ENCODE measurements at regions not wholly inside any gene's neighbourhood (a gene's known extent, or its start where the extent isn't known, plus 50 kb on each side); places are given as distances from the start of the nearest gene placed in this dataset.

- Histone ChIP-seq H3K36me3 (ENCODE audit: control insufficient read depth in 1 of 2, insufficient read depth in 2 of 2, low read length in 2 of 2) (no peaks in the 10 kb centered on the region), H3K27me3 (ENCODE audit: low read depth, low read length) (no peaks in the 10 kb centered on the region), H3K4me1 (ENCODE audit: control insufficient read depth in 1 of 2, insufficient read depth in 2 of 2, low read length in 2 of 2) (peaks cover 0 to 9% of the 10 kb centered on the region in 2 donors), H3K4me3 (ENCODE audit: low read depth in 1 of 2, low read length in 2 of 2) (no peak overlapping the region), H3K27ac (ENCODE audit: low read length) (no peak overlapping the region), H3K9me3 (ENCODE audit: control insufficient read depth in 1 of 2, low read length in 2 of 2) (no peaks in the 10 kb centered on the region)
These were observed 175.4 kb downstream of the IBTK start for GRCh38 chr6:82072121-82072521.

- H3K27me3 ChIP-seq (ENCODE audit: low read depth, low read length), result no peaks in the 10 kb centered on the region
- no peaks in the 10 kb centered on the region for H3K36me3 ChIP-seq (ENCODE audit: control insufficient read depth in 1 of 2, insufficient read depth in 2 of 2, low read length in 2 of 2)
- no peaks in the 10 kb centered on the region for H3K9me3 ChIP-seq (ENCODE audit: control insufficient read depth in 1 of 2, low read length in 2 of 2)
- no peaks in the 10 kb centered on the region for H3K4me1 ChIP-seq (ENCODE audit: control insufficient read depth in 1 of 2, insufficient read depth in 2 of 2, low read length in 2 of 2)
- no peak overlapping the region for H3K27ac ChIP-seq (ENCODE audit: low read length)
- no peak overlapping the region for H3K4me3 ChIP-seq (ENCODE audit: low read depth in 1 of 2, low read length in 2 of 2)
These were observed 178.8 kb downstream of the IBTK start for GRCh38 chr6:82068721-82069120.

- Histone ChIP-seq H3K9me3 (ENCODE audit: control insufficient read depth in 1 of 2, low read length in 2 of 2) (no peaks in the 10 kb centered on the region), H3K4me3 (ENCODE audit: low read depth in 1 of 2, low read length in 2 of 2) (no peak overlapping the region), H3K27me3 (ENCODE audit: low read depth, low read length) (no peaks in the 10 kb centered on the region), H3K4me1 (ENCODE audit: control insufficient read depth in 1 of 2, insufficient read depth in 2 of 2, low read length in 2 of 2) (no peaks in the 10 kb centered on the region), H3K36me3 (ENCODE audit: control insufficient read depth in 1 of 2, insufficient read depth in 2 of 2, low read length in 2 of 2) (no peaks in the 10 kb centered on the region), H3K27ac (ENCODE audit: low read length) (no peak overlapping the region)
These were observed 180.5 kb downstream of the IBTK start for GRCh38 chr6:82066991-82067411.

- Histone ChIP-seq H3K36me3 (ENCODE audit: control insufficient read depth in 1 of 2, insufficient read depth in 2 of 2, low read length in 2 of 2) (no peaks in the 10 kb centered on the region), H3K27me3 (ENCODE audit: low read depth, low read length) (no peaks in the 10 kb centered on the region), H3K27ac (ENCODE audit: low read length) (no peak overlapping the region), H3K4me3 (ENCODE audit: low read depth in 1 of 2, low read length in 2 of 2) (no peak overlapping the region), H3K9me3 (ENCODE audit: control insufficient read depth in 1 of 2, low read length in 2 of 2) (no peaks in the 10 kb centered on the region), H3K4me1 (ENCODE audit: control insufficient read depth in 1 of 2, insufficient read depth in 2 of 2, low read length in 2 of 2) (no peaks in the 10 kb centered on the region)
These were observed 181.3 kb downstream of the IBTK start for GRCh38 chr6:82066196-82066595.

- no peaks in the 10 kb centered on the region for H3K27me3 ChIP-seq (ENCODE audit: low read depth, low read length)
- H3K9me3 ChIP-seq (ENCODE audit: control insufficient read depth in 1 of 2, low read length in 2 of 2), result no peaks in the 10 kb centered on the region
- H3K27ac ChIP-seq (ENCODE audit: low read length), result no peak overlapping the region
These were observed 184.0 kb downstream of the IBTK start for GRCh38 chr6:82063574-82063973.

GRCh38 chr6:82062219-82062618, 185.3 kb downstream of the IBTK start:
- Histone ChIP-seq H3K27me3 (ENCODE audit: low read depth, low read length) (no peaks in the 10 kb centered on the region), H3K4me1 (ENCODE audit: control insufficient read depth in 1 of 2, insufficient read depth in 2 of 2, low read length in 2 of 2) (no peaks in the 10 kb centered on the region), H3K36me3 (ENCODE audit: control insufficient read depth in 1 of 2, insufficient read depth in 2 of 2, low read length in 2 of 2) (no peaks in the 10 kb centered on the region), H3K27ac (ENCODE audit: low read length) (no peak overlapping the region), H3K4me3 (ENCODE audit: low read depth in 1 of 2, low read length in 2 of 2) (no peak overlapping the region), H3K9me3 (ENCODE audit: control insufficient read depth in 1 of 2, low read length in 2 of 2) (no peaks in the 10 kb centered on the region)

More at GRCh38 chr6:82063574-82063973, 184.0 kb downstream of the IBTK start:
- H3K4me3 ChIP-seq (ENCODE audit: low read depth in 1 of 2, low read length in 2 of 2), result no peak overlapping the region
- H3K36me3 ChIP-seq (ENCODE audit: control insufficient read depth in 1 of 2, insufficient read depth in 2 of 2, low read length in 2 of 2), result no peaks in the 10 kb centered on the region
- no peaks in the 10 kb centered on the region for H3K4me1 ChIP-seq (ENCODE audit: control insufficient read depth in 1 of 2, insufficient read depth in 2 of 2, low read length in 2 of 2)

- no peak overlapping the region for H3K27ac ChIP-seq (ENCODE audit: low read length)
- H3K9me3 ChIP-seq (ENCODE audit: control insufficient read depth in 1 of 2, low read length in 2 of 2), result no peaks in the 10 kb centered on the region
- no peak overlapping the region for H3K4me3 ChIP-seq (ENCODE audit: low read depth in 1 of 2, low read length in 2 of 2)
- no peaks in the 10 kb centered on the region for H3K36me3 ChIP-seq (ENCODE audit: control insufficient read depth in 1 of 2, insufficient read depth in 2 of 2, low read length in 2 of 2)
- no peaks in the 10 kb centered on the region for H3K4me1 ChIP-seq (ENCODE audit: control insufficient read depth in 1 of 2, insufficient read depth in 2 of 2, low read length in 2 of 2)
- no peaks in the 10 kb centered on the region for H3K27me3 ChIP-seq (ENCODE audit: low read depth, low read length)
These were observed 189.5 kb downstream of the IBTK start for GRCh38 chr6:82057846-82058554.

- Histone ChIP-seq H3K4me3 (ENCODE audit: low read depth in 1 of 2, low read length in 2 of 2) (no peak overlapping the region), H3K4me1 (ENCODE audit: control insufficient read depth in 1 of 2, insufficient read depth in 2 of 2, low read length in 2 of 2) (no peaks in the 10 kb centered on the region), H3K36me3 (ENCODE audit: control insufficient read depth in 1 of 2, insufficient read depth in 2 of 2, low read length in 2 of 2) (no peaks in the 10 kb centered on the region), H3K27ac (ENCODE audit: low read length) (no peak overlapping the region), H3K27me3 (ENCODE audit: low read depth, low read length) (no peaks in the 10 kb centered on the region), H3K9me3 (ENCODE audit: control insufficient read depth in 1 of 2, low read length in 2 of 2) (no peaks in the 10 kb centered on the region)
These were observed 191.0 kb downstream of the IBTK start for GRCh38 chr6:82056567-82056966.

GRCh38 chr6:82045965-82046756, 201.4 kb downstream of the IBTK start:
- Histone ChIP-seq H3K4me1 (ENCODE audit: control insufficient read depth in 1 of 2, insufficient read depth in 2 of 2, low read length in 2 of 2) (no peaks in the 10 kb centered on the region), H3K27me3 (ENCODE audit: low read depth, low read length) (no peaks in the 10 kb centered on the region), H3K4me3 (ENCODE audit: low read depth in 1 of 2, low read length in 2 of 2) (no peak overlapping the region), H3K36me3 (ENCODE audit: control insufficient read depth in 1 of 2, insufficient read depth in 2 of 2, low read length in 2 of 2) (no peaks in the 10 kb centered on the region), H3K27ac (ENCODE audit: low read length) (no peak overlapping the region), H3K9me3 (ENCODE audit: control insufficient read depth in 1 of 2, low read length in 2 of 2) (no peaks in the 10 kb centered on the region)

GRCh38 chr6:82040405-82041221, 206.9 kb downstream of the IBTK start:
- no peak overlapping the region for H3K27ac ChIP-seq (ENCODE audit: low read length)
- H3K27me3 ChIP-seq (ENCODE audit: low read depth, low read length), result no peaks in the 10 kb centered on the region
- no peaks in the 10 kb centered on the region for H3K9me3 ChIP-seq (ENCODE audit: control insufficient read depth in 1 of 2, low read length in 2 of 2)
- H3K4me3 ChIP-seq (ENCODE audit: low read depth in 1 of 2, low read length in 2 of 2), result no peak overlapping the region
- H3K4me1 ChIP-seq (ENCODE audit: control insufficient read depth in 1 of 2, insufficient read depth in 2 of 2, low read length in 2 of 2), result no peaks in the 10 kb centered on the region
- no peaks in the 10 kb centered on the region for H3K36me3 ChIP-seq (ENCODE audit: control insufficient read depth in 1 of 2, insufficient read depth in 2 of 2, low read length in 2 of 2)

GRCh38 chr6:82038631-82039030, 208.9 kb downstream of the IBTK start:
- H3K27ac ChIP-seq (ENCODE audit: low read length), result no peak overlapping the region
- no peaks in the 10 kb centered on the region for H3K36me3 ChIP-seq (ENCODE audit: control insufficient read depth in 1 of 2, insufficient read depth in 2 of 2, low read length in 2 of 2)
- no peaks in the 10 kb centered on the region for H3K4me1 ChIP-seq (ENCODE audit: control insufficient read depth in 1 of 2, insufficient read depth in 2 of 2, low read length in 2 of 2)
- H3K9me3 ChIP-seq (ENCODE audit: control insufficient read depth in 1 of 2, low read length in 2 of 2), result no peaks in the 10 kb centered on the region
- no peak overlapping the region for H3K4me3 ChIP-seq (ENCODE audit: low read depth in 1 of 2, low read length in 2 of 2)
- no peaks in the 10 kb centered on the region for H3K27me3 ChIP-seq (ENCODE audit: low read depth, low read length)
